IMR-90 (cell line): ENCODE measurements at regions not wholly inside any gene's neighbourhood (a gene's known extent, or its start where the extent isn't known, plus 50 kb on each side); places are given as distances from the start of the nearest gene placed in this dataset.
"Not testable (repeated sequence)": the region's sequence is repeated elsewhere in the genome, so short reads cannot be mapped to it uniquely, and the experiment has no call there.

Experiments
- ATAC-seq: fragments of 200-7000 bp; cut with Tn5 transposase; 2 replicates; pipeline ENCODE4 v1.9.1; 2020; ENCODE audit warnings: low read depth, mild to moderate bottlenecking, moderate library complexity
- BruUV-seq: library from RNA; stranded (reverse); fragments of 400-500 nt; replicated peaks from 2 replicates; lab custom pipeline; 2021; lab: Mats Ljungman, UMichigan
- CTCF ChIA-PET: fragments of 300-600 bp; formaldehyde crosslinking; extraction: SDS; loops from one replicate; lab custom pipeline; 2021; ENCODE audit warnings: antibody characterized with exemption; lab: Yijun Ruan, JAX
- POLR2A ChIA-PET: fragments of 300-600 bp; sonication (Branson Sonifier 250); formaldehyde crosslinking; loops from one replicate; lab custom pipeline; 2022; ENCODE audit warnings: antibody characterized with exemption; ENCODE audit not compliant: unreplicated experiment; lab: Charles Lee
- DNase-seq: peaks from one replicate; pipeline ENCODE4 v3.0.0; 2013
- H2AFZ ChIP-seq: replicated peaks from 2 replicates; pipeline ENCODE3; 2013; ENCODE audit warnings: low read length, mild to moderate bottlenecking; ENCODE audit not compliant: poor library complexity
- H2AK5ac ChIP-seq: 2 replicates; pipeline ENCODE4 v1.6.1; 2013; ENCODE audit warnings: low read depth, low read length, inconsistent platforms
- H2AK9ac ChIP-seq: replicated peaks from 2 replicates; pipeline ENCODE3; 2013; ENCODE audit warnings: mild to moderate bottlenecking, low read depth, low read length, moderate library complexity; ENCODE audit not compliant: poor library complexity
- H2BK120ac ChIP-seq: 2 replicates; pipeline ENCODE4 v1.6.1; 2013; ENCODE audit warnings: low read depth, low read length, inconsistent platforms
- H2BK15ac ChIP-seq: 3 replicates; pipeline ENCODE4 v1.6.1; 2013; ENCODE audit warnings: low read depth, low read length, inconsistent platforms
- H2BK20ac ChIP-seq: 2 replicates; pipeline ENCODE4 v1.6.1; 2013; ENCODE audit warnings: low read depth, mild to moderate bottlenecking, inconsistent platforms, low read length, moderate library complexity
- H2BK5ac ChIP-seq: 2 replicates; pipeline ENCODE4 v1.6.1; 2013; ENCODE audit warnings: mild to moderate bottlenecking, low read depth, low read length, inconsistent platforms; ENCODE audit not compliant: poor library complexity, severe bottlenecking
- H3K14ac ChIP-seq: replicated peaks from 2 replicates; pipeline ENCODE4 v1.6.1; 2013; ENCODE audit warnings: low read depth, low read length, inconsistent platforms
- H3K18ac ChIP-seq: 2 replicates; pipeline ENCODE4 v1.6.1; 2013; ENCODE audit warnings: low read depth, low read length, control low read depth
- H3K23ac ChIP-seq: 2 replicates; pipeline ENCODE4 v1.6.1; 2013; ENCODE audit warnings: low read depth, low read length, inconsistent platforms
- H3K27ac ChIP-seq: 2 replicates; pipeline ENCODE4 v1.5.1; 2013; ENCODE audit warnings: mild to moderate bottlenecking, control low read depth, low read length; ENCODE audit not compliant: insufficient read depth
- H3K27me3 ChIP-seq: 2 replicates; pipeline ENCODE4 v1.6.1; 2013; ENCODE audit warnings: low read length; ENCODE audit not compliant: control insufficient read depth, insufficient read depth
- H3K36me3 ChIP-seq: 2 replicates; pipeline ENCODE4 v1.6.1; 2013; ENCODE audit warnings: low read length, mixed read lengths; ENCODE audit not compliant: control insufficient read depth, insufficient read depth
- H3K4ac ChIP-seq: 2 replicates; pipeline ENCODE4 v1.6.1; 2013; ENCODE audit warnings: low read depth, low read length, inconsistent platforms
- H3K4me1 ChIP-seq: 2 replicates; pipeline ENCODE4 v1.6.1; 2013; ENCODE audit warnings: low read length, mixed read lengths; ENCODE audit not compliant: control insufficient read depth, insufficient read depth
- H3K4me2 ChIP-seq: 2 replicates; pipeline ENCODE4 v1.6.1; 2013; ENCODE audit warnings: low read depth, mild to moderate bottlenecking, control low read depth, low read length, moderate library complexity
- H3K4me3 ChIP-seq: 2 replicates; pipeline ENCODE4 v1.5.1; 2013; ENCODE audit warnings: low read depth, mild to moderate bottlenecking, control low read depth, low read length, moderate library complexity; ENCODE audit not compliant: insufficient read depth
- H3K56ac ChIP-seq: 2 replicates; pipeline ENCODE4 v1.6.1; 2013; ENCODE audit warnings: low read length, inconsistent platforms; ENCODE audit not compliant: insufficient read depth; ENCODE audit errors: extremely low read depth
- H3K79me1 ChIP-seq, 2 experiments: 2 replicates each; pipeline ENCODE4 v1.6.1; 2013; ENCODE audit warnings: low read length in 2 of 2, inconsistent platforms in 1 of 2, low read depth in 1 of 2
- H3K9ac ChIP-seq: 2 replicates; pipeline ENCODE4 v1.6.1; 2013; ENCODE audit warnings: low read depth, low read length, control low read depth
- H3K9me1 ChIP-seq: 2 replicates; pipeline ENCODE4 v1.6.1; 2013; ENCODE audit warnings: low read length, inconsistent platforms; ENCODE audit not compliant: insufficient read depth
- H3K9me3 ChIP-seq: 2 replicates; pipeline ENCODE4 v1.6.1; 2013; ENCODE audit warnings: low read length; ENCODE audit not compliant: control insufficient read depth, insufficient read depth
- H4K20me1 ChIP-seq: 2 replicates; pipeline ENCODE4 v1.6.1; 2013; ENCODE audit warnings: low read length, inconsistent platforms; ENCODE audit not compliant: insufficient read depth
- H4K5ac ChIP-seq: 2 replicates; pipeline ENCODE4 v1.6.1; 2013; ENCODE audit warnings: mild to moderate bottlenecking, low read depth, low read length, control low read depth
- H4K8ac ChIP-seq, 2 experiments: 2 replicates each; pipeline ENCODE4 v1.6.1; 2013; ENCODE audit warnings: low read depth in 2 of 2, low read length in 2 of 2, control low read depth in 1 of 2, inconsistent platforms in 1 of 2
- H4K91ac ChIP-seq: 2 replicates; pipeline ENCODE4 v1.6.1; 2013; ENCODE audit warnings: low read depth, low read length, inconsistent platforms; ENCODE audit not compliant: insufficient read depth
- RFX5 ChIP-seq: IDR thresholded peaks from 2 replicates; pipeline ENCODE4 v1.8.0; 2012; ENCODE audit warnings: low read depth, mild to moderate bottlenecking, low read length, moderate library complexity
- WGBS, 2 experiments: methylation state at CpG; one replicate each; pipeline versions ENCODE4 v1.1.5 to v1.1.7; 2013; ENCODE audit warnings: missing lambda C conversion rate in 2 of 2; ENCODE audit not compliant: insufficient read length in 1 of 2; ENCODE audit errors: extremely low coverage in 2 of 2; 5-methylcytosine and 5-hydroxymethylcytosine counted together
- dilution Hi-C: fragments of 300-500 bp; cut with HindIII; formaldehyde crosslinking; loops from one replicate; pipeline ENCODE4 v1.14.3; 2018; ENCODE audit warnings: low sequenced_read_pairs; ENCODE audit not compliant: unreplicated experiment
- in situ Hi-C: fragments of 300-500 bp; cut with MboI; formaldehyde crosslinking; loops from 3 replicates; pipeline ENCODE4 v1.14.3; 2019; ENCODE audit warnings: low sequenced_read_pairs, inconsistent platforms, mixed read lengths
- intact Hi-C: fragments of 100-400 bp; cut with micrococcal nuclease; formaldehyde crosslinking; loops from 2 replicates; pipeline ENCODE4 v1.10.0; 2022

DNA sequence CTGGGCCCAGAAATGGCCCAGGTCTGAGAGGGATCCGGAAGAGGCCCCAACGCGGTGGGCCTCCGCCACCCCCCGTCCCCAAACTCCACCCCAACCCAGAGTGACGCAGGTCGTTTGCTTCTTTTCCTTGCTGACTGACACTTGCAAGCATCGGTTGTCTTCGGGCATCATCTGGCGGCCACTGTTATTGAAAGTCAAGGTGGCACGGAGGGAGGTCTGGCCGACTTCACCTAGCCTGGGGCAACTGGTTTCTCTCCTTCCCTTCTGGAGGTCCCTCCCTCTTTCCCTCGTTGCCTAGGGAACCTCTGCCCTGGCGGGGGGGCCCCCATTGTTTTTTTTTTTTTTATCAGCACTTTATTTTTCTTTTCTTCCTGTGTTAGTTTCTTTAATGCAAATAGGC, 241.8 kb downstream of the ALG10 start:
- ATAC-seq (no peak), DNase-seq (no peak)
- ChIA-PET CTCF (no interaction called here), POLR2A (no interaction called here)
- no peaks in the 10 kb centered on the region for H4K20me1 ChIP-seq
- no peak overlapping the region for H2AK5ac ChIP-seq
- H3K9me3 ChIP-seq = peaks cover 14% of the 10 kb centered on the region; the same call in 1 of the 2 replicates
- H4K8ac ChIP-seq = no peak overlapping the region
- in situ Hi-C loops (no loop called here), intact Hi-C loops (no loop called here), dilution Hi-C loops (no loop called here)
- TF ChIP-seq RFX5 = no peak
- no peak overlapping the region for H3K9ac ChIP-seq
- H3K14ac ChIP-seq = no peak overlapping the region
- H2BK5ac ChIP-seq = no peak overlapping the region
- H2BK15ac ChIP-seq = no peak overlapping the region
- BruUV-seq = no TSS peak
- H2BK120ac ChIP-seq = no peak overlapping the region
- H3K36me3 ChIP-seq = no peaks in the 10 kb centered on the region
- H3K27ac ChIP-seq = no peak overlapping the region
- no peak overlapping the region for H3K56ac ChIP-seq
- H3K4me1 ChIP-seq = no peaks in the 10 kb centered on the region
- 77% methylated on average over 5 of the region's 14 CpGs; no CpG with 5 or more reads in 1 of the 2 experiments for WGBS, 2 experiments
- H2AK9ac ChIP-seq = no peak overlapping the region
- no peak overlapping the region for H2BK20ac ChIP-seq
- H4K5ac ChIP-seq = no peak overlapping the region
- no peak overlapping the region for H3K4me2 ChIP-seq
- H3K27me3 ChIP-seq = no peaks in the 10 kb centered on the region
- no peak overlapping the region for H3K23ac ChIP-seq
- H4K91ac ChIP-seq = no peak overlapping the region
- H3K9me1 ChIP-seq = no peaks in the 10 kb centered on the region
- H3K79me1 ChIP-seq = no peaks in the 10 kb centered on the region
- no peak overlapping the region for H3K18ac ChIP-seq
- H2AFZ ChIP-seq = no peak overlapping the region
- no peak overlapping the region for H3K4ac ChIP-seq
- no peak overlapping the region for H3K4me3 ChIP-seq

DNA sequence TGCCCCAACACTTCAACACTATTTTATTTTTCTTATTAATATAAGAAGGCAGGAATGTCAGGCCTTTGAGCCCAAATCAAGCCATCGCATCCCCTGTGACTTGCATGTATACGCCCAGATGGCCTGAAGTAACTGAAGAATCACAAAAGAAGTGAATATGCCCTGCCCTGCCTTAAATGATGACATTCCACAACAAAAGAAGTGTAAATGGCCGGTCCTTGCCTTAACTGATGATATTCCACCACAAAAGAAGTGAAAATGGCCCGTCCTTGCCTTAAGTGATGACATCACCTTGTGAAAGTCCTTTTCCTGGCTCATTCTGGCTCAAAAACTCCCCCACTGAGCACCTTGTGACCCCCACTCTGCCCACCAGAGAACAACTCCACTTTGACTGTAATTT, 251.4 kb downstream of the ALG10 start:
- H3K4me1 ChIP-seq, H3K4me2 ChIP-seq, CTCF ChIA-PET, DNase-seq, POLR2A ChIA-PET, H3K14ac ChIP-seq, H3K27ac ChIP-seq, BruUV-seq, H2AK9ac ChIP-seq, H3K4ac ChIP-seq, H2BK5ac ChIP-seq, H3K18ac ChIP-seq, H3K9me1 ChIP-seq, H2BK120ac ChIP-seq, H4K5ac ChIP-seq, H3K36me3 ChIP-seq, H3K27me3 ChIP-seq, H4K91ac ChIP-seq, H3K4me3 ChIP-seq, ATAC-seq, intact Hi-C loops, H4K20me1 ChIP-seq, H2AK5ac ChIP-seq, in situ Hi-C loops, H2BK15ac ChIP-seq, H2BK20ac ChIP-seq, H2AFZ ChIP-seq, H3K56ac ChIP-seq, H3K79me1 ChIP-seq, H3K23ac ChIP-seq, H4K8ac ChIP-seq, H3K9ac ChIP-seq, dilution Hi-C loops: not testable (repeated sequence)
- 38% methylated on average over 2 of the region's 4 CpGs; no CpG with 5 or more reads in 1 of the 2 experiments for WGBS, 2 experiments
- peaks cover 22% of the 10 kb centered on the region for H3K9me3 ChIP-seq
